Heart left ventricle (tissue), 16 donors: ENCODE measurements at regions not wholly inside any gene's neighbourhood (a gene's known extent, or its start where the extent isn't known, plus 50 kb on each side); places are given as distances from the start of the nearest gene placed in this dataset.
A peak's percentile ranks its signal among the peaks of the same experiment; 100 is the strongest.

Experiments used
- ATAC-seq, 4 donors: fragments of 200-7000 bp; cut with Tn5 transposase; one replicate each; pipeline ENCODE4 v1.9.1; 2020 to 2022; ENCODE audit warnings: moderate library complexity in 4 of 4, mild to moderate bottlenecking in 3 of 4, moderate number of reproducible peaks in 1 of 4
- DNase-seq, 5 donors: peaks; one replicate each; pipeline ENCODE4 v3.0.0-alpha.2; 2020
- H3K27ac ChIP-seq, 12 donors: fragments of 200-600 bp; sonication (generic) in 4 of 12; one replicate each; pipeline versions ENCODE4 v1.5.0 to v1.8.0; 2016 to 2022; ENCODE audit warnings: mild to moderate bottlenecking in 2 of 12
- H3K27me3 ChIP-seq, 9 donors: fragments of 200-600 bp; sonication (generic) in 2 of 9; one replicate each; pipeline versions ENCODE4 v1.5.1 to v1.8.0; 2016 to 2022; ENCODE audit warnings: mild to moderate bottlenecking in 3 of 9
- H3K36me3 ChIP-seq, 9 donors: fragments of 200-600 bp; sonication (generic) in 2 of 9; one replicate each; pipeline versions ENCODE4 v1.5.0 to v1.8.0; 2018 to 2022; ENCODE audit warnings: mild to moderate bottlenecking in 2 of 9
- H3K4me1 ChIP-seq, 12 donors: fragments of 200-600 bp; sonication (generic) in 4 of 12; one replicate each; pipeline versions ENCODE4 v1.5.0 to v1.8.0; 2016 to 2022; ENCODE audit warnings: mild to moderate bottlenecking in 3 of 12
- H3K4me3 ChIP-seq, 12 donors: fragments of 200-600 bp; sonication (generic) in 4 of 12; one replicate each; pipeline versions ENCODE4 v1.5.0 to v1.8.0; 2017 to 2022; ENCODE audit warnings: mild to moderate bottlenecking in 9 of 12, moderate library complexity in 4 of 12
- H3K9me3 ChIP-seq, 12 donors: fragments of 200-600 bp; sonication (generic) in 4 of 12; one replicate each; pipeline versions ENCODE4 v1.5.0 to v1.8.0; 2016 to 2022; ENCODE audit warnings: mild to moderate bottlenecking in 1 of 12
- POLR2A ChIP-seq, 2 donors: fragments of 450-650 bp; IDR thresholded peaks; one replicate each; pipeline ENCODE4 v1.6.1; 2017; ENCODE audit warnings: antibody characterized with exemption in 2 of 2, mild to moderate bottlenecking in 2 of 2, moderate library complexity in 2 of 2
- WGBS, 4 donors: extraction: QIAGEN DNeasy Blood & Tissue Kit in 2 of 4; methylation state at CpG; one replicate each; pipeline versions ENCODE4 v1.1.5 to v1.1.7; 2013 to 2018; 5-methylcytosine and 5-hydroxymethylcytosine counted together
- intact Hi-C, 10 donors: fragments of 100-400 bp; cut with DNase I; formaldehyde crosslinking; loops; one replicate each; pipeline versions ENCODE4 v1.11.1 to v1.14.2; 2022
- TF ChIP-seq, protein P1 (sequence below), 12 donors: fragments of 200-600 bp; sonication (generic) in 4 of 12; IDR thresholded peaks; one replicate each; pipeline versions ENCODE4 v1.5.0 to v1.8.0; 2018 to 2022; ENCODE audit warnings: antibody characterized with exemption in 12 of 12, mild to moderate bottlenecking in 5 of 12
- donor health status: ischemic (EF 13 %, LVEDD 7.1; RV severe dilation, severe dysfunction).
- donor health status: healthy with polysubstance abuse.
- donor health status: DM: no; HTN: yes; CAD: no.
- donor health status: DM: no; HTN: no; CAD: no.
- donor health status: ischemic (EF 25% LVEDD 6.9; RV normal size, moderate dysfunction).
- donor health status: ischemic (EF 25% LVEDD 5.7; RV mildly dilated, moderate dysfunction).
- donor health status: healthy.
- donor health status: DM: yes; HTN: yes; CAD: no.
- donor health status: ischemic (EF 35%, LVEDD 5.7; RV mildly dilated, moderate dysfunction).
- donor health status: nonischemic (EF 11% LVEDD 7.7; RV severe dilation, severe dysfunction).
- donor health status: DM: yes; HTN: yes; CAD: no.
- donor health status: PGD.
- donor health status: ischemic (EF 29% LVEDD 5.4; RV normal size, mild dysfunction).
- donor health status: nonischemic (EF 23%, LVEDD 6.1; RV moderate dilation, normal function).

- WGBS, 4 donors, result 52 to 63% (median 57%) methylated on average over 10 of the region's 10 CpGs
- intact Hi-C loops, result no loop called here
- DNase-seq, result no peak
These were observed 142.8 kb upstream of the TMCC3 start for GRCh38 chr12:94793191-94793595.

GRCh38 chr12:94792693-94793092, 142.3 kb upstream of the TMCC3 start:
- H3K27ac ChIP-seq, result no peak overlapping the region
- intact Hi-C loops, result no loop called here
- no peaks in the 10 kb centered on the region for H3K27me3 ChIP-seq
- no peak overlapping the region for H3K4me3 ChIP-seq
- no peaks in the 10 kb centered on the region for H3K9me3 ChIP-seq
- DNase-seq (peak in 2 of 5 donors; percentile 23 to 64), ATAC-seq (peak in 3 of 4 donors; percentile 50 to 65 (median 55))
- TF ChIP-seq, protein P1, sequence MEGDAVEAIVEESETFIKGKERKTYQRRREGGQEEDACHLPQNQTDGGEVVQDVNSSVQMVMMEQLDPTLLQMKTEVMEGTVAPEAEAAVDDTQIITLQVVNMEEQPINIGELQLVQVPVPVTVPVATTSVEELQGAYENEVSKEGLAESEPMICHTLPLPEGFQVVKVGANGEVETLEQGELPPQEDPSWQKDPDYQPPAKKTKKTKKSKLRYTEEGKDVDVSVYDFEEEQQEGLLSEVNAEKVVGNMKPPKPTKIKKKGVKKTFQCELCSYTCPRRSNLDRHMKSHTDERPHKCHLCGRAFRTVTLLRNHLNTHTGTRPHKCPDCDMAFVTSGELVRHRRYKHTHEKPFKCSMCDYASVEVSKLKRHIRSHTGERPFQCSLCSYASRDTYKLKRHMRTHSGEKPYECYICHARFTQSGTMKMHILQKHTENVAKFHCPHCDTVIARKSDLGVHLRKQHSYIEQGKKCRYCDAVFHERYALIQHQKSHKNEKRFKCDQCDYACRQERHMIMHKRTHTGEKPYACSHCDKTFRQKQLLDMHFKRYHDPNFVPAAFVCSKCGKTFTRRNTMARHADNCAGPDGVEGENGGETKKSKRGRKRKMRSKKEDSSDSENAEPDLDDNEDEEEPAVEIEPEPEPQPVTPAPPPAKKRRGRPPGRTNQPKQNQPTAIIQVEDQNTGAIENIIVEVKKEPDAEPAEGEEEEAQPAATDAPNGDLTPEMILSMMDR (IDR thresholded peaks at IDR 0.05), result no peak
- no peak for TF ChIP-seq POLR2A (IDR thresholded peaks at IDR 0.05)
- peaks cover 0 to 11% (median 0%) of the 10 kb centered on the region in 12 donors for H3K4me1 ChIP-seq
- WGBS, 4 donors, result 53 to 58% (median 56%) methylated on average over 6 of the region's 6 CpGs
- no peaks in the 10 kb centered on the region for H3K36me3 ChIP-seq

More at GRCh38 chr12:94793191-94793595, 142.8 kb upstream of the TMCC3 start:
- Histone ChIP-seq H3K27me3 (no peaks in the 10 kb centered on the region), H3K27ac (no peak overlapping the region), H3K36me3 (no peaks in the 10 kb centered on the region), H3K4me3 (no peak overlapping the region), H3K9me3 (no peaks in the 10 kb centered on the region), H3K4me1 (peaks cover 0 to 11% (median 0%) of the 10 kb centered on the region in 12 donors)
- TF ChIP-seq POLR2A (IDR thresholded peaks at IDR 0.05), result no peak
- no peak for ATAC-seq

DNA sequence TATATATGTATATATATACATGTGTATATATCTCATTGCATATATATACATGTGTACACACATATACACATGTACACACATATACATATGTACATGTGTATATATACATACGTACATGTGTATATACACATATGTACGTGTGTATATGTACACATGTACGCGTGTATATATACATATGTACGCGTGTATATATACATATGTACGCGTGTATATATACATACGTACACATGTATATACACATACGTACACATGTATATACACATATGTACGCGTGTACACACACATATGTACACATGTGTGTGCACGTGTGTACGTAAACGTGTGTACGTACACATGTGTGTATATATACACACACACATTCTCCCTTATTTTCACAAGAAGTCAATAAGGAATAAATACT, 141.6 kb upstream of the TMCC3 start:
- WGBS, 4 donors, result 89 to 94% (median 92%) methylated on average over 16 of the region's 16 CpGs
- peaks cover 0 to 11% (median 0%) of the 10 kb centered on the region in 12 donors for H3K4me1 ChIP-seq
- intact Hi-C loops, result no loop called here
- no peaks in the 10 kb centered on the region for H3K36me3 ChIP-seq
- no peak overlapping the region for H3K4me3 ChIP-seq
- H3K9me3 ChIP-seq, result no peaks in the 10 kb centered on the region
- peaks cover 0 to 3% (median 0%) of the 10 kb centered on the region in 9 donors for H3K27me3 ChIP-seq
- no peak overlapping the region for H3K27ac ChIP-seq
- DNase-seq, result no peak
- ATAC-seq, result no peak
- TF ChIP-seq, protein P1 (IDR thresholded peaks at IDR 0.05), result no peak
- TF ChIP-seq POLR2A (IDR thresholded peaks at IDR 0.05), result no peak

DNA sequence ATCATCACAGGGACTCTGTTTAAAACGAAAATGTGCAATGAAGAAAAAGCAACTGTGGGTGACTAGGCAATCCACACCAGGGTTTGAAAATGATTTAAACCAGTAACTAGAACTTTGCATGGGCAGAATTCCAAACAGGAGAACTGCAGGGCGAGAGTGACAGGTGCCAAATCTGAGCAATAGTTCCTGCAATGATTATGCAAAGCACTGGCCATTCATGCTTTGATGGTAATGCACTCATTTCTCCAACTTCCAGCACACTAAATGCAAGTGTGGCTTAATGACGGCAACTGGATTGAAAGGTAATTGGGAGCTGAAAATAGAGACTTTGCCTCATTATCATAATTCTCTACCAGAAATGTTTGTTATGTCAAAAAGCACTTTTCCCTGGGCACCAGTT, 140.5 kb upstream of the TMCC3 start:
- DNase-seq, result no peak
- no peak overlapping the region for H3K27ac ChIP-seq
- no peak for ATAC-seq
- no peaks in the 10 kb centered on the region for H3K9me3 ChIP-seq
- intact Hi-C loops, result no loop called here
- H3K4me3 ChIP-seq, result no peak overlapping the region
- WGBS, 4 donors, result 68 to 79% (median 69%) methylated on average over 3 of the region's 3 CpGs
- H3K36me3 ChIP-seq, result no peaks in the 10 kb centered on the region
- peaks cover 0 to 4% (median 0%) of the 10 kb centered on the region in 9 donors for H3K27me3 ChIP-seq
- TF ChIP-seq POLR2A (IDR thresholded peaks at IDR 0.05), result no peak
- TF ChIP-seq, protein P1 (IDR thresholded peaks at IDR 0.05), result no peak
- peaks cover 0 to 11% (median 0%) of the 10 kb centered on the region in 12 donors for H3K4me1 ChIP-seq

DNA sequence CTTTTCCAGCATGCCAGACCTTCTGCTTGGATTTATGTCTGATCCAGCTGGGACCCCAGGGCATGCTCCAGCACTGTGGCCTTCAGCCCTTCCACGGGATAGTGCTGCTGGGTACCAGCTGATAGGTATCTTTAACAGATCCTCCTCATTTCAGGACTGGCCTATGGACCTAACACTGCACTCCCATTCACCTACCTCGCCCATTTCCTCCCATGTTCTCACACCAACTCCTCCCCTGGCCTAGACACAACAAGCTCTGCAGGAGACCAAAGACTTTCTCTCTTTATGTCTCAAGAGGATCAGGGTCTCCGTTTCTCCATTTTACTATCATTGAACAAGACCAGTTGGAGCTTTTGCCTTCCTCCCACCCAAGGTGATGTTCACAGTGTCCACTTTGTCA, 140.0 kb upstream of the TMCC3 start:
- H3K36me3 ChIP-seq, result no peaks in the 10 kb centered on the region
- H3K4me3 ChIP-seq, result no peak overlapping the region
- peaks cover 0 to 11% (median 0%) of the 10 kb centered on the region in 12 donors for H3K4me1 ChIP-seq
- H3K27ac ChIP-seq, result no peak overlapping the region
- no peak for ATAC-seq
- intact Hi-C loops, result no loop called here
- H3K9me3 ChIP-seq, result no peaks in the 10 kb centered on the region
- peaks cover 0 to 4% (median 0%) of the 10 kb centered on the region in 9 donors for H3K27me3 ChIP-seq
- TF ChIP-seq POLR2A (IDR thresholded peaks at IDR 0.05), result no peak
- TF ChIP-seq, protein P1 (IDR thresholded peaks at IDR 0.05), result no peak
- DNase-seq, result no peak
- 66 to 79% (median 72%) methylated on average over 3 of the region's 3 CpGs for WGBS, 4 donors
